IPS DF 6.9 (cell line): ENCODE measurements at regions not wholly inside any gene's neighbourhood (a gene's known extent, or its start where the extent isn't known, plus 50 kb on each side); places are given as distances from the start of the nearest gene placed in this dataset.

ENCODE experiments used
- DNase-seq: peaks from one replicate; pipeline ENCODE4 v3.0.0-alpha.2; 2013; ENCODE audit warnings: low read depth, low spot score
- H3K27ac ChIP-seq: one replicate; pipeline ENCODE4 v1.5.1; 2013; ENCODE audit warnings: low read length, control low read depth
- H3K27me3 ChIP-seq: 2 replicates; pipeline ENCODE4 v1.6.1; 2013; ENCODE audit warnings: mild to moderate bottlenecking, low read length; ENCODE audit not compliant: control insufficient read depth, insufficient read depth
- H3K36me3 ChIP-seq: 2 replicates; pipeline ENCODE4 v1.6.1; 2013; ENCODE audit warnings: low read length; ENCODE audit not compliant: control insufficient read depth, insufficient read depth
- H3K4me1 ChIP-seq: 2 replicates; pipeline ENCODE4 v1.6.1; 2013; ENCODE audit warnings: low read length; ENCODE audit not compliant: control insufficient read depth, insufficient read depth
- H3K4me3 ChIP-seq: 2 replicates; pipeline ENCODE4 v1.5.1; 2013; ENCODE audit warnings: mild to moderate bottlenecking, low read length
- H3K9me3 ChIP-seq: 2 replicates; pipeline ENCODE4 v1.6.1; 2013; ENCODE audit warnings: low read length, inconsistent platforms; ENCODE audit not compliant: control insufficient read depth, insufficient read depth
- WGBS: extraction: QIAGEN DNeasy Blood & Tissue Kit; methylation state at CpG from one replicate; pipeline ENCODE4 v1.1.7; 2013; ENCODE audit warnings: mixed read lengths, missing lambda C conversion rate; ENCODE audit not compliant: insufficient read length, insufficient coverage; 5-methylcytosine and 5-hydroxymethylcytosine counted together

- Histone ChIP-seq H3K36me3 (no peaks in the 10 kb centered on the region), H3K4me1 (peaks cover 2% of the 10 kb centered on the region; the same call in 1 of the 2 replicates), H3K27ac (no peak overlapping the region), H3K4me3 (no peak overlapping the region), H3K9me3 (no peaks in the 10 kb centered on the region), H3K27me3 (no peaks in the 10 kb centered on the region)
- DNase-seq: no peak
- no CpG with 5 or more reads among the region's 1 CpG for WGBS
These were observed 394.1 kb downstream of the PBX1 start for GRCh38 chr1:164953098-164953497.

- Histone ChIP-seq H3K27me3 (no peaks in the 10 kb centered on the region), H3K9me3 (no peaks in the 10 kb centered on the region)
- no CpG with 5 or more reads among the region's 3 CpGs for WGBS
These were observed 392.5 kb downstream of the PBX1 start for GRCh38 chr1:164951508-164951907.

DNA sequence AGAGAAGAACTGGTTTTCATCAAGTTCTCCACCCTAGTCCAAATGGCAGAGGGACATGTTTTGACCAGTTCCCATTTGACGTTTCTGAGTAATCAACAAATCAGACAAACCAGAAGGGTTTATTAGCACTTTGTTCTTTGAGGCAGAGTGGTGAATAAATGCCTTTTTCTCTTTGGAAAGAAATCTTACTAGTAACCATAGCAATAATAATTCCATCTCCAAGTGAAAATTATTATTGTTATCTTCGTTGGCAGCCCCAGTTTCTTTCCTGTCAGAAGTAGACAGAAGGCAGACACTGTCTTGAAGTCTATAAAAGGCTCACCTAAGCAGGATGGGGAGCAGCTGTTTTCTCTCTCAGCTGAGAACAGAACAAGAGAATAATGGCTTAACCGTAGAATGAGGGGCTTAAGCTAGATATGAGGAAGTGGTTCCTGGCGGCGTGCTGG, 391.6 kb downstream of the PBX1 start:
- Histone ChIP-seq H3K9me3 (no peaks in the 10 kb centered on the region), H3K27ac (no peak overlapping the region), H3K36me3 (no peaks in the 10 kb centered on the region), H3K27me3 (no peaks in the 10 kb centered on the region), H3K4me1 (peaks cover 2% of the 10 kb centered on the region; the same call in 1 of the 2 replicates), H3K4me3 (no peak overlapping the region)
- no CpG with 5 or more reads among the region's 5 CpGs for WGBS
- no peak for DNase-seq

More at GRCh38 chr1:164951508-164951907, 392.5 kb downstream of the PBX1 start:
- no peak for DNase-seq
- Histone ChIP-seq H3K4me3 (no peak overlapping the region), H3K27ac (no peak overlapping the region), H3K4me1 (peaks cover 2% of the 10 kb centered on the region; the same call in 1 of the 2 replicates), H3K36me3 (no peaks in the 10 kb centered on the region)

- Histone ChIP-seq H3K27me3 (no peaks in the 10 kb centered on the region), H3K27ac (no peak overlapping the region), H3K4me1 (peaks cover 2% of the 10 kb centered on the region; the same call in 1 of the 2 replicates), H3K4me3 (no peak overlapping the region), H3K36me3 (no peaks in the 10 kb centered on the region), H3K9me3 (no peaks in the 10 kb centered on the region)
- no peak for DNase-seq
- no CpG with 5 or more reads among the region's 2 CpGs for WGBS
These were observed 390.9 kb downstream of the PBX1 start for GRCh38 chr1:164949771-164950471.

DNA sequence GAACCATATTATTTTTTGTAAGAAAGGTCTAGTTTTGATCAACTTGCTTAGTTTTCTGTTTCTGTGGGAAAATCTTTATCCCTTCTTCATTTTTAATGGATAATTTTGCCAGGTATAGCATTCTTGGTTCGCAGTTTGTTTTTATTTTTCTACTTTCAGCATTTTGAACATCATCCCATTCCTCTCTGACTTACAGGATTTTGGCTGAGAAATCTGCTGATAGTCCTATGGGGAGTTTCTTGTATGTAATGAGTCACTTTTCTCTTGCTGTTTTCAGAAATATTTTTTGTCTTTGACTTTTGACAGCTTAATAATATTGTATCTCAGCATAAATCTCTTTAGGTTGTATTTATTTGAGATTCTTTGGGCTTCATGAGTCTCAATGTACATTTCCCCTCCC, 389.1 kb downstream of the PBX1 start:
- no peak overlapping the region for H3K27ac ChIP-seq
- no peaks in the 10 kb centered on the region for H3K36me3 ChIP-seq
- H3K27me3 ChIP-seq: no peaks in the 10 kb centered on the region
- no peaks in the 10 kb centered on the region for H3K9me3 ChIP-seq
- no peak overlapping the region for H3K4me3 ChIP-seq
- DNase-seq: no peak
- whole genome bisulfite sequencing: no CpG with 5 or more reads among the region's 1 CpG
- peaks cover 2% of the 10 kb centered on the region; the same call in 1 of the 2 replicates for H3K4me1 ChIP-seq

GRCh38 chr1:164937291-164937690, 378.3 kb downstream of the PBX1 start:
- Histone ChIP-seq H3K27me3 (no peaks in the 10 kb centered on the region), H3K4me1 (no peaks in the 10 kb centered on the region), H3K4me3 (no peak overlapping the region), H3K36me3 (no peaks in the 10 kb centered on the region), H3K27ac (no peak overlapping the region), H3K9me3 (no peaks in the 10 kb centered on the region)
- no CpG with 5 or more reads among the region's 2 CpGs for WGBS
- no peak for DNase-seq

DNA sequence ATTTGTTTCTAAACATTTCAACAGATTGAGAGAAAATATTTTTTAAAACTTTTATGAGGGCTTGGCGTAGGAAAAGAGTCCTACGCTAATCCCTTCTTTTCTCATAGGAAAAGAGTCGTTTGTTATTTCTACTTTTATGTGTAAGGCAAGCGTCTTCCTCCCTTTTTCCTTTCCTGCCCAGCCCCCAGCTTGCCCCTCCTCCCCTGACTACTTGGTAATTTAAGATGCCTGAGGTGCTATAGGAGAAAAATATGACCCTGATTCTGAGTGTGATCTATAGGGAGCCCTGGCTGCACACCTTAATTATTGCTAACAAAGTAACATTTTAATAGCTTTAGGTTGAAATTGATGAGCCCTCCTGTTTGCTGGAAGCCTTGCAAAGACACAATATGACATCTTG, 373.6 kb downstream of the PBX1 start:
- no CpG with 5 or more reads among the region's 4 CpGs for WGBS
- no peaks in the 10 kb centered on the region for H3K27me3 ChIP-seq
- DNase-seq: no peak

GRCh38 chr1:164930833-164931232, 371.8 kb downstream of the PBX1 start:
- H3K9me3 ChIP-seq: no peaks in the 10 kb centered on the region
- DNase-seq: no peak
- no peaks in the 10 kb centered on the region for H3K27me3 ChIP-seq
- no peak overlapping the region for H3K4me3 ChIP-seq
- WGBS: no CpG with 5 or more reads among the region's 1 CpG
- no peaks in the 10 kb centered on the region for H3K36me3 ChIP-seq
- H3K27ac ChIP-seq: no peak overlapping the region
- H3K4me1 ChIP-seq: no peaks in the 10 kb centered on the region

More for the DNA sequence above, 373.6 kb downstream of the PBX1 start:
- no peaks in the 10 kb centered on the region for H3K4me1 ChIP-seq
- no peaks in the 10 kb centered on the region for H3K9me3 ChIP-seq
- no peak overlapping the region for H3K4me3 ChIP-seq
- no peaks in the 10 kb centered on the region for H3K36me3 ChIP-seq
- H3K27ac ChIP-seq: no peak overlapping the region

DNA sequence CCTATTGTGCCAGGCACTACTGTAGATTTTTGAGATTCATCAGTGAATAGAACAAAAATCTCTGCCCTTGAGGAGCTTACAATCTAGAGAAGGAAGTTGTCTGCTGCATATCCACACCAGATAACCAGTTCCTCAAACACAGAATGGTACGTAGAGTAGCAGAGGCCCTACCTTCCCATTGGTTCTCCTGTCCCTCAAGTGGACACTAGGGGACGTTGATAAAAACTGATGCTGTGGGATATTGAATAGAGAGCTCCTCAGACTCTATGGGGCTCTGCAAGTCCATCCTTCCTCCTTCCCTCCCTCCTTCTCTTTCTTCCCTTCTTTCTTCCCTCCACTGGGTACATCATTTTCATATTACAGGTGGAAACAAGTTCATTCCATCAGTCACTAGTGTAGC, 371.3 kb downstream of the PBX1 start:
- no peak for DNase-seq
- no peak overlapping the region for H3K4me3 ChIP-seq
- H3K36me3 ChIP-seq: no peaks in the 10 kb centered on the region
- H3K27ac ChIP-seq: no peak overlapping the region
- H3K4me1 ChIP-seq: no peaks in the 10 kb centered on the region
- no peaks in the 10 kb centered on the region for H3K27me3 ChIP-seq
- no peaks in the 10 kb centered on the region for H3K9me3 ChIP-seq
- no CpG with 5 or more reads among the region's 2 CpGs for WGBS

DNA sequence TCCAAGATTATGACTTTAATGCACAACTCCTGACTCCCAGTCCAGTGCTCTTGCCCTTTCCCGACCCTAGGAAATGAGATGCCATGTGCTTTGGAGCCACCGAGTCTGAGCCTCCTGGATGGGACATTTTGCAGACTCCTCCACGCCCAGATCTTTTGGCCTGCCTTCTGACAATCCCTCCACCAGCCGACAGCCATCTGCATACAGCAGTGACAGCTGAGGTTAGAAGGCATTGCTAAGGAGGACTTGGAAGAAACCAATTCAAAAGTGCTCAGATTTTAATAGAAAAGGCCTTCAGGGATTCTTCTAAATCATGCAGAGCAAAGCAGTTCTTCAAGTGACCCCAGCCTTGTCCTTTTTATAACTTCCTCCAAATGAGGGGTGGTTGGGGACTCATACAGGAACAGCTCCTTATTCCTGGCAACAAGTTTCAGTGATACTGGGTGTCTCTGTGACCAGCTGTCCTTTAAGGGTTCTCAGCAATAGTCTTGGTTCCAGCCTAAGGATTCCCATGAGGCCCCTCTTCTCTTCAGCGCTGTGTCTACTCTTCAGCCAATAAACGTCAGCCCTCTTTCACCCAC, 369.3 kb downstream of the PBX1 start:
- DNase-seq: no peak
- Histone ChIP-seq H3K4me3 (no peak overlapping the region), H3K27ac (no peak overlapping the region), H3K9me3 (no peaks in the 10 kb centered on the region), H3K4me1 (no peaks in the 10 kb centered on the region), H3K27me3 (no peaks in the 10 kb centered on the region), H3K36me3 (no peaks in the 10 kb centered on the region)
- WGBS: no CpG with 5 or more reads among the region's 6 CpGs

- WGBS: no CpG with 5 or more reads among the region's 2 CpGs
- no peak for DNase-seq
- H3K4me1 ChIP-seq: no peaks in the 10 kb centered on the region
- no peaks in the 10 kb centered on the region for H3K27me3 ChIP-seq
- H3K9me3 ChIP-seq: no peaks in the 10 kb centered on the region
- H3K36me3 ChIP-seq: no peaks in the 10 kb centered on the region
- no peak overlapping the region for H3K27ac ChIP-seq
- no peak overlapping the region for H3K4me3 ChIP-seq
These were observed 367.1 kb downstream of the PBX1 start for GRCh38 chr1:164926107-164926506.
